ENCODE measurements at regions not wholly inside any gene's neighbourhood (a gene's known extent, or its start where the extent isn't known, plus 50 kb on each side); places are given as distances from the start of the nearest gene placed in this dataset.

GRCh38 chr6:117188627-117189201, 76.6 kb upstream of the VGLL2 start:
- TF ChIP-seq CTCF (IDR thresholded peaks at IDR 0.05; ENCODE audit: low read depth, low read length, poor library complexity, severe bottlenecking) (peak; percentile 75), EZH2phosphoT487 (IDR thresholded peaks at IDR 0.05; ENCODE audit: borderline replicate concordance, low read length) (no peak)
